KOPT-K1 (cell line): ENCODE measurements at regions not wholly inside any gene's neighbourhood (a gene's known extent, or its start where the extent isn't known, plus 50 kb on each side); places are given as distances from the start of the nearest gene placed in this dataset.

Source experiments
- H3K27ac ChIP-seq: fragments of 200-600 bp; sonication (generic); 2 replicates; pipeline ENCODE4 v1.5.1; 2016; ENCODE audit warnings: antibody characterized with exemption, mild to moderate bottlenecking, low read depth, low read length; ENCODE audit not compliant: poor library complexity, severe bottlenecking
- H3K36me3 ChIP-seq: fragments of 200-600 bp; sonication (generic); 2 replicates; pipeline ENCODE4 v1.5.1; 2017; ENCODE audit warnings: antibody characterized with exemption, mild to moderate bottlenecking, low read length, moderate library complexity; ENCODE audit not compliant: insufficient read depth
- H3K9me3 ChIP-seq: fragments of 200-600 bp; sonication (generic); 2 replicates; pipeline ENCODE4 v1.5.1; 2017; ENCODE audit warnings: antibody characterized with exemption, low read length, mild to moderate bottlenecking; ENCODE audit not compliant: insufficient read depth, poor library complexity, severe bottlenecking

GRCh38 chr22:48607901-48608662, 1219.6 kb downstream of the BRD1 start:
- Histone ChIP-seq H3K36me3 (no peaks in the 10 kb centered on the region), H3K27ac (no peak overlapping the region), H3K9me3 (peaks cover 7% of the 10 kb centered on the region)

DNA sequence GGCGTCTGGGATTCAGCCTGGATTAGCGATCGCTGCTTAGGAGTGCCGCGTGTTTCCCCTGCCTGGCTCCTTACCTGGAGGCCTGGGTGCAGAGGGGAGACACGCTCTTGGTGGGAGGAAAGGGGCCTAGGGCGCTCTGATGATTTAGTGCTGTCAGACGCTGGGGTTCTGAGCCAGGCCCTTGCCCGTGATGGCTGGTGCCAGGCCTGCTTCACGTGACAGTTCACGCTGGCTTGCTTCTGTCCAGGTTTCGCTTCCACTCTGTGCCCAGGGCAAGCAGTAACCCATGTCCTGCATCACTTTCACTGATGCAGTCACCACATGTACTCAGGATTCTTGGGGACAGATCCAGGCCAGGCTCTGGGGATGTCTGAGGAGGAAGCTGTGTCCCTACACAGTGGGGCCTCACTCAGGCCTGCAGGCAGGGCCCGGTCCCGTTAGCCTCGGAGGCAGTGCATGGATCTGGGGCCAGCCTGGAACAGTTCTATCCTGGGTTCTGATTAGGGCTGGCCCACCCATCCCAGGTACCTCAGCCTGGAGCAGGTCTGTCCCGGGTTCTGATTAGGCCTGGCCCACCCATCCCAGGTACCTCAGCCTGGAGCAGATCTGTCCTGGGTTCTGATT, 1220.9 kb downstream of the BRD1 start:
- peaks cover 6% of the 10 kb centered on the region for H3K9me3 ChIP-seq
- H3K27ac ChIP-seq: no peak overlapping the region
- no peaks in the 10 kb centered on the region for H3K36me3 ChIP-seq

GRCh38 chr22:48605856-48606481, 1221.7 kb downstream of the BRD1 start:
- no peak overlapping the region for H3K27ac ChIP-seq
- no peaks in the 10 kb centered on the region for H3K9me3 ChIP-seq
- no peaks in the 10 kb centered on the region for H3K36me3 ChIP-seq

DNA sequence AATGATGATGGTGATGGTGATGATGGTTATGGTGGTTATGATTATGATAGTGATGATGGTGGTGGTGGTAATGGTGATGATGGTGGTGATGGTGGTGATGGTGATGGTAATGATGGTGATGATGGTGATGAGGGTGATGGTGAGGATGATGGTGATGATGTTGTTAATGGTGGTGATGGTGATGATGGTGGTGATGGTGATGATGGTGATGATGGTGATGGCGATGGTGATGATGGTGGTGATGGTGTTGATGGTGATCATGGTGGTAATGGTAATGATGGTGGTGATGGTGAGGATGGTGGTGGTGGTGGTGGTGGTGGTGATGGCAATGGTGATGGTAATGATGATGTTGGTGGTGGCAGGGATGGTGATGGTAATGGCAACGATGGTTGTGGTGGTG, 1222.5 kb downstream of the BRD1 start:
- H3K27ac ChIP-seq: no peak overlapping the region
- H3K36me3 ChIP-seq: no peaks in the 10 kb centered on the region
- no peaks in the 10 kb centered on the region for H3K9me3 ChIP-seq

- peaks cover 2% of the 10 kb centered on the region for H3K9me3 ChIP-seq
- H3K27ac ChIP-seq: no peak overlapping the region
- no peaks in the 10 kb centered on the region for H3K36me3 ChIP-seq
These were observed 1223.9 kb downstream of the BRD1 start for GRCh38 chr22:48603621-48604320.

- H3K27ac ChIP-seq: no peak overlapping the region
- no peaks in the 10 kb centered on the region for H3K36me3 ChIP-seq
- H3K9me3 ChIP-seq: peaks cover 10% of the 10 kb centered on the region
These were observed 1224.7 kb downstream of the BRD1 start for GRCh38 chr22:48602805-48603518.

- H3K9me3 ChIP-seq: peaks cover 11% of the 10 kb centered on the region
- no peak overlapping the region for H3K27ac ChIP-seq
- no peaks in the 10 kb centered on the region for H3K36me3 ChIP-seq
These were observed 1227.0 kb downstream of the BRD1 start for GRCh38 chr22:48600681-48601080.

- Histone ChIP-seq H3K36me3 (no peaks in the 10 kb centered on the region), H3K27ac (no peak overlapping the region), H3K9me3 (peaks cover 11% of the 10 kb centered on the region)
These were observed 1227.5 kb downstream of the BRD1 start for GRCh38 chr22:48600171-48600570.

GRCh38 chr22:48599346-48599745, 1228.3 kb downstream of the BRD1 start:
- Histone ChIP-seq H3K27ac (no peak overlapping the region), H3K36me3 (no peaks in the 10 kb centered on the region), H3K9me3 (peaks cover 11% of the 10 kb centered on the region)

GRCh38 chr22:48596111-48596850, 1231.4 kb downstream of the BRD1 start:
- Histone ChIP-seq H3K27ac (no peak overlapping the region), H3K9me3 (peaks cover 11% of the 10 kb centered on the region), H3K36me3 (no peaks in the 10 kb centered on the region)

DNA sequence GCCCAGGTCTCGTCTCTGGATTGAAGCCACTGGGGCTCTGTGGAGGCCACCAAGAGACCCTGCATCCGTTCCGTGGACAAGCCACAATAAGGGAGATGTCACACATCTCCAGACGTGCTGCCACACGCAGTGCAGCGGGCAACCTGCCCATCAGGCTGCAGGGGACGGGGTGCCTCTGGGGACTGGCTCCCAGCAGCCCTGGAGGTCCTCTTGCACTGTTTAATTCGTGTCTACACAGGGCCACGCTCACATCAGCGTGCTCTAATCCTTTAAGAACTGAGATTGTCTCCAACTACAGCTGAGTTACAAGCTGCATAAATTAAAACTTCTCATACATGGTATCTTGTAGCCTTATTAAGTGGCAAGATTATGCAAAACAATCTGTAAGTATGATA, 1232.2 kb downstream of the BRD1 start:
- H3K9me3 ChIP-seq: peaks cover 11% of the 10 kb centered on the region
- no peak overlapping the region for H3K27ac ChIP-seq
- no peaks in the 10 kb centered on the region for H3K36me3 ChIP-seq

DNA sequence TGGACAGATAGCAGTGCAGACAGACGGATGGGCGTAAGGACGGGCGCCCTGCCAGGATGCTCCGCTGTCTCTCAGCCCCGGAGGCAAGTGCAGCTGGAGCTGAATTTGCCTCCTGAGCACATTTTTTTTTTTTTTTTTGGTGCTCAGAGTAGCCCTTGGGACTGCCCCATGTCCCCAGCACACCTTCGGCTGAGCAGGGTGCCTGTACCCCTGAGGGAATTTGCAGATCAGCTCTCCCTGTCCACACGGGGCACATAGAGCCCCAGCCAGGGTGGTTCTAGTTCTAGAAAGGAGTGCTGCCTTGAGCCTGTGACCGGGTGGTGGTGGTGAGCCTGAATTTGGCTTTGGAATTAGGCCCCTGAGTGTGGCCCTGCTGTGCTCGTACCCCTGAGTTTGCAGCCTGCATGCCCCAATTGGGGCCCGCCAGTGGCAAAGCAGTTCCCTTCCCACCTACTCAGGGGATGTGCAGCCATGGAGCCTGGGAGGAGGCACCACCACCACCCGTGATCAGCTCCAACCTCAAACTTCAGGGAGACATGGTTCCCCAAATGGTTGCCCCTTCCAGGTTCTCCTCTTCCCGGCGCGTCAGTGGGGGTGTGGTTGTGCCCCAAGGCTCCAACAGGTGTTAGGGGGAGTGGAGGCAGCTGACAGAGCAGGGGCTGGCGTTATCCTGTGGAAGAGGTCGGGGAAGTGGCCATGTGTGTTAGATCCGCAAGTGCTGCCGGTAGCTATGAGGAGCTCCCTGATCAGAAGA, 1232.7 kb downstream of the BRD1 start:
- Histone ChIP-seq H3K27ac (no peak overlapping the region), H3K9me3 (peaks cover 11% of the 10 kb centered on the region), H3K36me3 (no peaks in the 10 kb centered on the region)

DNA sequence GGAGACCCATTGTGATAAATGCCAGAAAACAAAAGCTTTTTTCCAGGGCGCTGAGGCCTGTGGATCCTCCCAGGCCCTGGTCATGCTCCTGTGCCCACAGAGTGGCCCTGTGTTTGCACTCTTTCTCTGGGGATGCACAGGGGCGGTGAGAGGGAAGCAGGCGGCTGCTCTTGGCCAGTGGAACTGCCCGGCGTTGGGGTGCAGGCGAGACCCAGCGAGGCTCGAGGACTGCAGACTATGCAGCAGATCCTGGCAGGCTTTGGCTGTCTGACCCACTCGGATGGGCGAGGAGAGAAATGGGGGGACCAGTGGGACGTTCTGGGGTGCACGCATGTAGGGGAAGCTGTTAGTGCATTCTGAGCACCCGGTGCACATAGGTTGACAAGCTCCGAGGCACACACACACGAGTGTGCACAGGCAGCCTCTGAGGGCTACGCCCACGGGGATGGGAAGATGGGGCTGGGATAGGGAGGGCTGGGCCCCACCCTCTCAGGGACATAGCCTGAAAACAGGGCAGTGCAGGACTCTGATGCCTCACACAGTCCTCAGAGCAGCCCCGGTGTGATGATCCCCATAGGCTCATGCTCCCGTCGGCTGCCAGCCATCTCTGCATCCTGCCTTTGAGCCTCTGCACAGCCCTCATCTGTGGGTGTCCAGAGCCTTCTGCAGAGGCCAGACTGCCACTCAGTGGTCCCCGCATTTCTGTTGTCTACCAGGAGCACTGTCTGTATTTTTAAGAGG, 1233.5 kb downstream of the BRD1 start:
- Histone ChIP-seq H3K9me3 (peaks cover 11% of the 10 kb centered on the region), H3K27ac (no peak overlapping the region), H3K36me3 (no peaks in the 10 kb centered on the region)
